ENCODE measurements at regions not wholly inside any gene's neighbourhood (a gene's known extent, or its start where the extent isn't known, plus 50 kb on each side); places are given as distances from the start of the nearest gene placed in this dataset.

DNA sequence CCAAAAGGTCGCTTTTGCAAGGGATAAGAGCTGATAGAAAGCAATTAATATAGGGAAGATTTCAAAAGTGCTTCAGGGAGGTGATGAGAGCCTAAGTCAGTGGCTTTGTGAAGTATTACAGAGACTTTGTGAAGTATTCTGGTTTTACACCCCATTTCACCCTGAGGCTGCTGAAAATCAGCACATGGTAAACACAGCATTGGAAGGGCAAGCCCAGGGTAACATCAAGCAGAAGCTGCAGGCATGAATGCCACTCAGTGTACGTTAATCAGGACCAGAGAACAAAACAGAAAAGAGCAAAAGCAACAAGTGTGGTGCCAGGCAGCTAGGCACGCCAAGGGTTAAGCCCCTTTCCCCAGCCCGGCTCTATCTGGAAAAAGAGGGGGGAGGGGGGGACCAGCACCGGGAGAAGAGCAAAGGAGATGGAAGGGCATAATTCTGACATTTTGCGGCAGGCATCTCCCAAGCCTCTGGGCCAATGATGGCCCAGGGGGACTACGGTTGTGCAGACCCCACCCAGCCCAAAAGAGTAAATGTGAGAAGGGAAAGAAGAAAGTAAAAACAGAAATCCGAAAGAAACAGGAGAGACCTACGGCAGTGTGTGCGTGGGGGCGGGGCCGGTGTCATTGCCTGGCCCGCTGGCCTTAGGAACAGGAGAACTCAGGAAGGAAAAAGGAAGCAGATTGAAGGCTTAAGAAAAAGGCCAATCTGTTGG lies 58.9 kb downstream of the DHRS2 start:
- Histone ChIP-seq H3K9ac (ENCODE audit: low read length) (no peak overlapping the region), H3K4me1 (ENCODE audit: control insufficient read depth, insufficient read depth, low read length) (peaks cover 6% of the 10 kb centered on the region), H3K36me3 (ENCODE audit: control insufficient read depth, insufficient read depth, low read length) (no peaks in the 10 kb centered on the region), H3K4me3 (ENCODE audit: low read length) (peak overlapping the region; percentile 45), H3K27me3 (ENCODE audit: control insufficient read depth, insufficient read depth, low read length) (no peaks in the 10 kb centered on the region), H3K27ac (ENCODE audit: low read depth, low read length) (no peak overlapping the region)

DNA sequence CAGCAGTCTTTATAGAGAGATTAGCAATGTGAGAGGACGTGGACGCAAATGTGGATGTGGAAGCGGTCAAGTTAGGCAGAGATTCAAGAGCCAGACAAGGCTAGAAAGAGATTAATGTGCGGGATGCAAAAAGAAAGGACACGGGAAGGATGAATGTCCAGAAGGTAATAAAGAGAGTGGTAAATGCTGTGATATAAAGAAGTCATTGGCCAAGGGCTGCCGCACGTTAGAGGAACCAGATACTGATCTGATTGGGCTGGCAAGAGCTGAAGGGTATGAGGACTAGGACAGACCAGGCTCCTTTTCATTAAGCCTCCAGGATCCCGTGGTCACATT lies 59.5 kb downstream of the DHRS2 start:
- H3K27me3 ChIP-seq (ENCODE audit: control insufficient read depth, insufficient read depth, low read length): no peaks in the 10 kb centered on the region
- H3K36me3 ChIP-seq (ENCODE audit: control insufficient read depth, insufficient read depth, low read length): no peaks in the 10 kb centered on the region
- no peak overlapping the region for H3K27ac ChIP-seq (ENCODE audit: low read depth, low read length)
- peak overlapping the region; percentile 45 for H3K4me3 ChIP-seq (ENCODE audit: low read length)
- H3K9ac ChIP-seq (ENCODE audit: low read length): no peak overlapping the region
- H3K4me1 ChIP-seq (ENCODE audit: control insufficient read depth, insufficient read depth, low read length): peaks cover 6% of the 10 kb centered on the region

- no peak overlapping the region for H3K27ac ChIP-seq (ENCODE audit: low read depth, low read length)
- no peaks in the 10 kb centered on the region for H3K27me3 ChIP-seq (ENCODE audit: control insufficient read depth, insufficient read depth, low read length)
- no peaks in the 10 kb centered on the region for H3K36me3 ChIP-seq (ENCODE audit: control insufficient read depth, insufficient read depth, low read length)
- no peak overlapping the region for H3K9ac ChIP-seq (ENCODE audit: low read length)
- peaks cover 6% of the 10 kb centered on the region for H3K4me1 ChIP-seq (ENCODE audit: control insufficient read depth, insufficient read depth, low read length)
- H3K4me3 ChIP-seq (ENCODE audit: low read length): no peak overlapping the region
These were observed 60.6 kb downstream of the DHRS2 start for GRCh38 chr14:23696701-23697239.

- no peak overlapping the region for H3K4me3 ChIP-seq (ENCODE audit: low read length)
- peaks cover 6% of the 10 kb centered on the region for H3K4me1 ChIP-seq (ENCODE audit: control insufficient read depth, insufficient read depth, low read length)
- no peak overlapping the region for H3K9ac ChIP-seq (ENCODE audit: low read length)
- H3K27ac ChIP-seq (ENCODE audit: low read depth, low read length): no peak overlapping the region
- no peaks in the 10 kb centered on the region for H3K27me3 ChIP-seq (ENCODE audit: control insufficient read depth, insufficient read depth, low read length)
- no peaks in the 10 kb centered on the region for H3K36me3 ChIP-seq (ENCODE audit: control insufficient read depth, insufficient read depth, low read length)
These were observed 61.5 kb downstream of the DHRS2 start for GRCh38 chr14:23697680-23698079.

GRCh38 chr14:23702656-23703426 lies 66.7 kb downstream of the DHRS2 start:
- Histone ChIP-seq H3K36me3 (ENCODE audit: control insufficient read depth, insufficient read depth, low read length) (no peaks in the 10 kb centered on the region), H3K27me3 (ENCODE audit: control insufficient read depth, insufficient read depth, low read length) (no peaks in the 10 kb centered on the region), H3K27ac (ENCODE audit: low read depth, low read length) (no peak overlapping the region), H3K4me1 (ENCODE audit: control insufficient read depth, insufficient read depth, low read length) (no peaks in the 10 kb centered on the region), H3K9ac (ENCODE audit: low read length) (no peak overlapping the region), H3K4me3 (ENCODE audit: low read length) (no peak overlapping the region)

DNA sequence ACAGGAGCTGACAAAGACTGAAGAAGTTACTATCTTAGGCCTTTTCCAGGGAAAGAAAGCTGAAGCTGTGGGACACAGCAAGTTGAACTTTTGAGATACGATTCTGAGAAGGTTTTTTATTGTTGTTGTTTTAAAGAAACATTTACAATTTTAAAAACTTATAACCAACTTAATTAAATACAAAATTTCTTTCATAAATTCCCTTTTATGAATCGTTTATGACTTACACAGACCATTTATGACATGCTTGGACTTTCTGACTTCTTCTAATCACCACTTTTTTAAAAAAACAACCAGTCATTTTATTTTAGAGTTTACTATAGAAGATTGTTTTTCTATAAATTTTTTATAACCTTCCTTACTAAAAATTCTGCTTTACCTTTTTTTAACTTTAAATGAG lies 68.7 kb downstream of the DHRS2 start:
- Histone ChIP-seq H3K27ac (ENCODE audit: low read depth, low read length) (no peak overlapping the region), H3K9ac (ENCODE audit: low read length) (no peak overlapping the region), H3K4me1 (ENCODE audit: control insufficient read depth, insufficient read depth, low read length) (no peaks in the 10 kb centered on the region), H3K4me3 (ENCODE audit: low read length) (no peak overlapping the region), H3K27me3 (ENCODE audit: control insufficient read depth, insufficient read depth, low read length) (no peaks in the 10 kb centered on the region), H3K36me3 (ENCODE audit: control insufficient read depth, insufficient read depth, low read length) (no peaks in the 10 kb centered on the region)

GRCh38 chr14:23707415-23707814 lies 71.3 kb downstream of the DHRS2 start:
- H3K27ac ChIP-seq (ENCODE audit: low read depth, low read length): no peak overlapping the region
- no peaks in the 10 kb centered on the region for H3K36me3 ChIP-seq (ENCODE audit: control insufficient read depth, insufficient read depth, low read length)
- no peak overlapping the region for H3K9ac ChIP-seq (ENCODE audit: low read length)

DNA sequence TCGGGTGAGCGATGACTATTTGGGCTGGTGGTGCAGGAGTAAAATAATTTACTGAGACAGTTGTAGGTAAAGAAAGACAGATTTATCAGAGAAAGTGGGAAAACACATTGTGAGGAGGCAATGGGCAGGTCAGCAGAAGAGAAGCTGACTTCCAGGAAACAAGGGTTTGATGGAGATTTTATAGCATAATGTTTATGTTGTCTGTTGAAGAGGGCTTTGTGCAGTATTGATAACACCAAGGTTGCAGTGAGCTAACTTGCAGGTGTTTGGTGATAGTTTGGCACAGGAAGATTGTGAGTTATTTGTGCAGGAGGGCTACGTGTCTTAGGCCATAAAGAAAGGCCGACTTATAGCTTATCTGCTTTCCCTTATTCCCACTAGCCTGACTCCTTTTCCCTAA lies 72.2 kb downstream of the DHRS2 start:
- no peaks in the 10 kb centered on the region for H3K4me1 ChIP-seq (ENCODE audit: control insufficient read depth, insufficient read depth, low read length)
- no peaks in the 10 kb centered on the region for H3K27me3 ChIP-seq (ENCODE audit: control insufficient read depth, insufficient read depth, low read length)
- H3K36me3 ChIP-seq (ENCODE audit: control insufficient read depth, insufficient read depth, low read length): no peaks in the 10 kb centered on the region
- no peak overlapping the region for H3K27ac ChIP-seq (ENCODE audit: low read depth, low read length)
- no peak overlapping the region for H3K4me3 ChIP-seq (ENCODE audit: low read length)
- no peak overlapping the region for H3K9ac ChIP-seq (ENCODE audit: low read length)

More at GRCh38 chr14:23707415-23707814, 71.3 kb downstream of the DHRS2 start:
- no peaks in the 10 kb centered on the region for H3K4me1 ChIP-seq (ENCODE audit: control insufficient read depth, insufficient read depth, low read length)
- no peaks in the 10 kb centered on the region for H3K27me3 ChIP-seq (ENCODE audit: control insufficient read depth, insufficient read depth, low read length)
- H3K4me3 ChIP-seq (ENCODE audit: low read length): no peak overlapping the region

GRCh38 chr14:23709923-23710322 lies 73.8 kb downstream of the DHRS2 start:
- Histone ChIP-seq H3K9ac (ENCODE audit: low read length) (no peak overlapping the region), H3K4me1 (ENCODE audit: control insufficient read depth, insufficient read depth, low read length) (no peaks in the 10 kb centered on the region), H3K36me3 (ENCODE audit: control insufficient read depth, insufficient read depth, low read length) (no peaks in the 10 kb centered on the region), H3K27ac (ENCODE audit: low read depth, low read length) (no peak overlapping the region), H3K4me3 (ENCODE audit: low read length) (no peak overlapping the region), H3K27me3 (ENCODE audit: control insufficient read depth, insufficient read depth, low read length) (no peaks in the 10 kb centered on the region)

- Histone ChIP-seq H3K9ac (ENCODE audit: low read length) (no peak overlapping the region), H3K27ac (ENCODE audit: low read depth, low read length) (no peak overlapping the region), H3K4me1 (ENCODE audit: control insufficient read depth, insufficient read depth, low read length) (no peaks in the 10 kb centered on the region), H3K36me3 (ENCODE audit: control insufficient read depth, insufficient read depth, low read length) (no peaks in the 10 kb centered on the region), H3K27me3 (ENCODE audit: control insufficient read depth, insufficient read depth, low read length) (no peaks in the 10 kb centered on the region), H3K4me3 (ENCODE audit: low read length) (no peak overlapping the region)
These were observed 76.1 kb downstream of the DHRS2 start for GRCh38 chr14:23712287-23712686.

GRCh38 chr14:23719225-23719985 lies 83.2 kb downstream of the DHRS2 start:
- Histone ChIP-seq H3K9ac (ENCODE audit: low read length) (no peak overlapping the region), H3K4me3 (ENCODE audit: low read length) (no peak overlapping the region), H3K27ac (ENCODE audit: low read depth, low read length) (no peak overlapping the region), H3K4me1 (ENCODE audit: control insufficient read depth, insufficient read depth, low read length) (no peaks in the 10 kb centered on the region), H3K27me3 (ENCODE audit: control insufficient read depth, insufficient read depth, low read length) (no peaks in the 10 kb centered on the region), H3K36me3 (ENCODE audit: control insufficient read depth, insufficient read depth, low read length) (no peaks in the 10 kb centered on the region)

- Histone ChIP-seq H3K27me3 (ENCODE audit: control insufficient read depth, insufficient read depth, low read length) (no peaks in the 10 kb centered on the region), H3K9ac (ENCODE audit: low read length) (no peak overlapping the region), H3K4me3 (ENCODE audit: low read length) (no peak overlapping the region), H3K27ac (ENCODE audit: low read depth, low read length) (no peak overlapping the region), H3K36me3 (ENCODE audit: control insufficient read depth, insufficient read depth, low read length) (no peaks in the 10 kb centered on the region), H3K4me1 (ENCODE audit: control insufficient read depth, insufficient read depth, low read length) (no peaks in the 10 kb centered on the region)
These were observed 86.5 kb downstream of the DHRS2 start for GRCh38 chr14:23722675-23723074.

Measured in rectal smooth muscle tissue (tissue), 1 donor.